ENCODE measurements at regions not wholly inside any gene's neighbourhood (a gene's known extent, or its start where the extent isn't known, plus 50 kb on each side); places are given as distances from the start of the nearest gene placed in this dataset.

GRCh38 chr2:106658616-106659015, 171.5 kb downstream of the CD8B2 start:
- CTCF ChIA-PET: no interaction called here
- H3K4me3 ChIP-seq (ENCODE audit: low read depth, low read length): no peak overlapping the region
- POLR2A ChIA-PET: no interaction called here
- no peak for DNase-seq (ENCODE audit: low read depth, low spot score)
- no peak for TF ChIP-seq CTCF (IDR thresholded peaks at IDR 0.05; ENCODE audit: insufficient read depth, low read length, missing control alignments)

GRCh38 chr2:106664669-106665068, 177.5 kb downstream of the CD8B2 start:
- ChIA-PET CTCF (no interaction called here), POLR2A (no interaction called here)
- H3K4me3 ChIP-seq (ENCODE audit: low read depth, low read length): no peak overlapping the region
- DNase-seq (ENCODE audit: low read depth, low spot score): no peak
- TF ChIP-seq CTCF (IDR thresholded peaks at IDR 0.05; ENCODE audit: insufficient read depth, low read length, missing control alignments): no peak

GRCh38 chr2:106667478-106668070, 180.4 kb downstream of the CD8B2 start:
- no peak overlapping the region for H3K4me3 ChIP-seq (ENCODE audit: low read depth, low read length)
- no peak for DNase-seq (ENCODE audit: low read depth, low spot score)
- ChIA-PET POLR2A (no interaction called here), CTCF (no interaction called here)
- no peak for TF ChIP-seq CTCF (IDR thresholded peaks at IDR 0.05; ENCODE audit: insufficient read depth, low read length, missing control alignments)

GRCh38 chr2:106685180-106685897, 198.2 kb downstream of the CD8B2 start:
- ChIA-PET POLR2A (no interaction called here), CTCF (no interaction called here)
- TF ChIP-seq CTCF (IDR thresholded peaks at IDR 0.05; ENCODE audit: insufficient read depth, low read length, missing control alignments): no peak
- H3K4me3 ChIP-seq (ENCODE audit: low read depth, low read length): no peak overlapping the region
- DNase-seq (ENCODE audit: low read depth, low spot score): no peak

GRCh38 chr2:106686814-106687213, 199.2 kb downstream of the ST6GAL2 start:
- no peak for DNase-seq (ENCODE audit: low read depth, low spot score)
- no peak for TF ChIP-seq CTCF (IDR thresholded peaks at IDR 0.05; ENCODE audit: insufficient read depth, low read length, missing control alignments)
- no peak overlapping the region for H3K4me3 ChIP-seq (ENCODE audit: low read depth, low read length)
- ChIA-PET POLR2A (no interaction called here), CTCF (no interaction called here)

GRCh38 chr2:106694964-106695470, 190.9 kb downstream of the ST6GAL2 start:
- H3K4me3 ChIP-seq (ENCODE audit: low read depth, low read length): no peak overlapping the region
- no peak for DNase-seq (ENCODE audit: low read depth, low spot score)
- ChIA-PET POLR2A (no interaction called here), CTCF (no interaction called here)
- no peak for TF ChIP-seq CTCF (IDR thresholded peaks at IDR 0.05; ENCODE audit: insufficient read depth, low read length, missing control alignments)
